Mammary epithelial cell (primary cell): ENCODE measurements at regions not wholly inside any gene's neighbourhood (a gene's known extent, or its start where the extent isn't known, plus 50 kb on each side); places are given as distances from the start of the nearest gene placed in this dataset.

ENCODE experiments used
- CTCF ChIP-seq, 2 donors: IDR thresholded peaks in 1 of 2; conservative IDR thresholded peaks in 1 of 2; 2 replicates each; pipeline ENCODE4 v1.5.1; 2011 to 2012; ENCODE audit warnings: inconsistent platforms in 2 of 2, low read length in 2 of 2, mild to moderate bottlenecking in 2 of 2, control low read depth in 1 of 2, low read depth in 1 of 2; ENCODE audit not compliant: insufficient read depth in 1 of 2; ENCODE audit errors: extremely low read depth in 1 of 2
- EZH2 ChIP-seq: IDR thresholded peaks from 2 replicates; pipeline ENCODE4 v1.6.1; 2012; ENCODE audit warnings: low read length, inconsistent platforms, borderline replicate concordance

- TF ChIP-seq CTCF (conservative IDR thresholded peaks at IDR 0.05 in 1 of 2, IDR thresholded peaks at IDR 0.05 in 1 of 2; ENCODE audit: extremely low read depth in 1 of 2, insufficient read depth in 1 of 2, low read depth in 1 of 2, low read length in 2 of 2): no peak
- TF ChIP-seq EZH2: no peak
These were observed 451.8 kb upstream of the CCL2 start for GRCh38 chr17:33803199-33803685.
